ENCODE measurements at regions not wholly inside any gene's neighbourhood (a gene's known extent, or its start where the extent isn't known, plus 50 kb on each side); places are given as distances from the start of the nearest gene placed in this dataset.
"Not testable (repeated sequence)": the region's sequence is repeated elsewhere in the genome, so short reads cannot be mapped to it uniquely, and the experiment has no call there.

GRCh38 chr7:39825401-39825980 is 124.6 kb upstream of the CDK13 start:
- DNase-seq: no peak

GRCh38 chr7:39826166-39826565 is 123.9 kb upstream of the CDK13 start:
- no peak for DNase-seq

GRCh38 chr7:39827571-39827970 is 122.5 kb upstream of the CDK13 start:
- no peak for DNase-seq

GRCh38 chr7:39829028-39829427 is 121.0 kb upstream of the CDK13 start:
- no peak for DNase-seq

GRCh38 chr7:39832519-39833085 is 117.5 kb upstream of the CDK13 start:
- no peak for DNase-seq

GRCh38 chr7:39833180-39833799 is 116.8 kb upstream of the CDK13 start:
- peak; percentile 17 for DNase-seq

DNA sequence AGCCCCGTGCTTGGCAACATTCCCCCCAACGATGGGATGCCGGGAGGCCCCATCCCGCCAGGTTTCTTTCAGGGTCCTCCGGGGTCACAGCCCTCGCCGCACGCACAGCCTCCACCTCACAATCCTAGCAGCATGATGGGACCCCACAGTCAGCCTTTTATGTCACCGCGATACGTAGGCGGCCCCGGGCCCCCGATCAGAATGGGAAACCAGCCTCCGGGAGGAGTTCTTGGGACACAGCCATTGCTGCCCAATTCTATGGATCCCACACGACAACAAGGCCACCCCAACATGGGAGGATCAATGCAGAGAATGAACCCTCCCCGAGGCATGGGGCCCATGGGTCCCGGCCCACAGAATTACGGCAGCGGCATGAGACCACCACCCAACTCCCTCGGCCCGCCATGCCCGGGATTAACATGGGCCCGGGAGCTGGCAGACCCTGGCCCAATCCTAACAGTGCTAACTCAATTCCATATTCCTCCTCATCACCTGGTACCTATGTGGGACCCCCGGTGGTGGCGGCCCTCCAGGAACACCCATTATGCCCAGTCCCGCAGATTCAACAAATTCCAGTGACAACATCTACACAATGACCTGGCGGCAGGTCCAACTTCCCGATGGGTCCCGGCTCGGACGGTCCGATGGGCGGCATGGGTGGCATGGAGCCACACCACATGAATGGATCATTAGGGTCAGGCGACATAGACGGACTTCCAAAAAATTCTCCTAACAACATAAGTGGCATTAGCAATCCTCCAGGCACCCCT is 116.0 kb upstream of the CDK13 start:
- DNase-seq: not testable (repeated sequence)

DNA sequence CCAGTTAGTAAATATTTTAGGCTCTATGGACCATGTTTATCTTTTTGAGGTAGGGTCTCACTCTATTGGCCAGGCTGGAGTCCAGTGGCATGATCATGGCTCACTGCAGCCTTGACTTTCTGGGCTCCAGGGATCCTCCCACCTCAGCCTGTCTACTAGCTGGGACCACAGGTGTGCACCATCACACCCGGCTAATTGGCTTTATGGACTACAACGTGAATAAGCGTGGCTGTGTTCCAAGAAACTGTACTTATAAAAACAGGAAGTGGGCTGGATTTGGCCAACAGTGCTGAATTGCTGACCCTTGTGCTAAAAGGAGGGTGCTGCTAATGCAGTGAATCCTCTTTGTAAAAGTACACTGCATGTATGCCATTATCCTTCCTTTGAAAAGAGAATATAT is 111.7 kb upstream of the CDK13 start:
- no peak for DNase-seq

DNA sequence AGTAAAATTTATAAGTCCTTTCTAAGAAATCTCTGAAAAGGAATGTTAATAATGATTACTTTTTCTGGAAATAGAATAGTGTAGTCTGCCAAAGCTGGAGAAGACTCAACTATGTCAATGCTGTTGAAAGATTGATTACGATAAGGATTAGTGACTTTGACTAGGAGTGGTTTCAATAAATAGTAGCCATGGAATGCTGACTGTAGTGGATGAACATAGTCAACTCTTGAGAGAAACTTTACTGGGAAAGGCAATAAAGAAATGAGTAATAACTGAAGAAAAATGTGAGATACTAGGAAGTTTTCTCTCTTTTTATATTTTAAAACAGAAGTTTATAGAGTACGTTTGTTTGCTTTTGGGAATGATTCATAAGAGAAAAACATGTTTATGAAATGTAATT is 105.0 kb upstream of the CDK13 start:
- DNase-seq: no peak

DNA sequence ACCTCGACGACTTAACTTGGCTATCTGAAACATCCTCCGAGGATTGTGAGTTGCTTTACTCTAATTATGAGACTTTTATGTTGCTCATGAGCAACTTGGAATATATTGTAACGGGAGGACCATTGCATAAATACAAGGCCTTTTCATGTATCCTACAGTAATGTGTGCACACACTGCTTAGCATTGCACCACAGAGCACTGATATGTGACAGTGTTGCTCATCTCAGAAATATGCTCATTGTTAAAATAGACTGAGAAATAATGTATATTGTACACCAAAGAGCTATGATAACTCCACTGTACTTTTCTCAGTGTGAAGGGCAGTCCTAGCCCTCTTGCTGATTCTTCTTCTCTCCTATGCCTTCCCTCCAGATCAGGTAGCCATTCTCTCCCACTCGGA is 102.8 kb upstream of the CDK13 start:
- DNase-seq: no peak

GRCh38 chr7:39851466-39852045 is 98.5 kb upstream of the CDK13 start:
- DNase-seq: no peak

GRCh38 chr7:39854616-39855324 is 95.3 kb upstream of the CDK13 start:
- DNase-seq: not testable (repeated sequence)

DNA sequence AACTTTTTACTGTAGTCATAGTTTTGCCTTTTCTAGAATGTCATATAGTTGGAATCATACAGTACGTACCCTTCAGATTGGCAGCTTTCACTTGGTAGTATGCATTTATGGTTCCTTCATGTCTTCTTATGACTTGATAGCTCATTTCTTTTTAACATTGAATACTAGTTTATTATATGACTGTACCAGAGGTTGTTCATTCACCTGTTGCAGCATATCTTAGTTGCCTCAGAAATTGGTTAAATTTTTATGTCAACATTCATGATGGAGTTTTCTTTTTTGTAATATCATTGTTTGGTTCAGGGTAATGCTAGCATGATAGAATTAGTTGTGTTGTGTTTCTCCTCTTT is 94.8 kb upstream of the CDK13 start:
- DNase-seq: no peak

DNA sequence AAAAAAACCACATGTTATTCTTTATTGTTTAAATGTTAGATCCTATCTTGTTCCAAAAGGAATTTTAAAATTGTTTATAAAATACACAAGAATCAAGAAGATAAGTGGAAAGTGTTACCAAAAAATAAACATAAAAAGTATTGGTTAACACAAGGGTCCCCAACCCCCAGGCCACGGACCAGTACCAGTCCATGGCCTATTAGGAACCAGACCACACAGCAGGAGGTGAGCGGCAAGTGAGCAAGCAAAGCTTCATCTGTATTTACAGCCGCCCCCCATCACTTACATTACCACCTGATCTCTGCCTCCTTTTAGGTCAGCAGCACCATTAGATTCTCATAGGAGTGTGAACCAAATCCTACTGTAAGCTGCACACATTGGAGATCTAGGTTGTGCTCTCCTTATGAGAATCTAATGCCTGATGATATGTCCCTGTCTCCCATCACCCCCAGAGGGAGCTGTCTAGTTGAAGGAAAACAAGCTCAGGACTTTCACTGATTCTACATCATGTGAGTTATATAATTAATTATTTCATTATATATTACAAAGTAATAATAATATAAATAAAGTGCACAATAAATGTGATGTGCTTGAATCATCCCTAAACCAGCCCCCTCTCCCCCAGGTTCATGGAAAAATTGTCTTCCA is 86.3 kb upstream of the CDK13 start:
- peak; percentile 24 for DNase-seq

DNA sequence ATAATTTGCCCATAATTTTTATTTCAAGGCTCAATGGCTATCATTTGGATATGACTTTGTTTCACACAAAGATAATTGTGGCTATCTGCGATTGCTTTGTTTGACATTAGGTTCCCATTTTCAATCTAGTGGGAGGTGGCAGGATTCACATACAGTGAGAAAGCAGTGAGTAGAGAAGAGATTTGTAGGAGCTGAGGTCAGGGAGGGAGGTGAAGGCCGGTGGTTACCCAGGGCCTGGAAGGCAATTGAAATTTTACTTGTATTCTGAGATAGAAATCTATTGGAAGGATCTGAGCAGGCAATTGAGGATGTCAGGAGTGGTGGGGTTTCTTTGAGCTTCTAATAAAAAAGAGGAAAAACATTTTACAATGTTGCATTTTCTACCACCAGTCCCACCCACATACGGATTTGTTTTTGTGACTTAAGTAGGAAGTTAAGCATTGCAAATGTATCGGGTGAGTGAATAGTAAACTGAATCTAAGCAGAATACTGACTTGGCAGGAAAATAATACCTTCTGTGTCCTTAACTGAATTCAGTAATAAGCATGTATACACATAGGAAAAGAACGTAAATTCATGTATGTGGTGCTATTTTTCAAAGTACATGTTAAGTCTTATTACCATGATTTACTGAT is 80.1 kb upstream of the CDK13 start:
- DNase-seq: not testable (repeated sequence)

GRCh38 chr7:39871610-39872009 is 78.4 kb upstream of the CDK13 start:
- DNase-seq: not testable (repeated sequence)

GRCh38 chr7:39880556-39880955 is 69.5 kb upstream of the CDK13 start:
- no peak for DNase-seq

- DNase-seq: no peak
Observed at GRCh38 chr7:39882148-39882784, 67.8 kb upstream of the CDK13 start.

DNA sequence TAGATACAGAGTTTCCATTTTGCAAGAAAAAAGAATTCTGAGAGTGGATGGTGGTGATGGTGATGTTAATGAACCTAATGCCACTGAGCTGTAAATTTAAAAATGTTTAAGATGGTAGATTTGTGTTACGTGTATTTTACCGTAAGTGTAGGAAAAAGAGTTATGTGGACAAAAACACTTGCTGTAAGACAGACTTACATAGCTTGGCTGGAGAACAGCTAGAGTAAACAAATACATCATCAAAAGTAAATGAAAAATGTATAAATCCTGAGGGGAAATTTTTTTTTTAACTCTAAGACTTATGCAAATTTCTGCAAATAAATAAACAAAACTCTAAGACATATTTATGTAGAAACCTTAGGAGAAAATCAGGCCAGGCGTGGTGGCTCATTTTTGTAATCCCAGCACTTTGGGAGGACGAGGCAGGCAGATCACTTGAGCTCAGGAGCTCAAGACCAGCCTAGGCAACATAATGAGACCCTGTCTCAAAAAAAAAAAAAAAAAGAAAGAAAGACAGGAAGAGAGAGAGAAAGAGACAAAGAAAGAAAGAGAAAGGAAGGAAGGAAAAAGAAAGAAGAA is 66.2 kb upstream of the CDK13 start:
- no peak for DNase-seq

GRCh38 chr7:39888171-39888853 is 61.7 kb upstream of the CDK13 start:
- DNase-seq: no peak

GRCh38 chr7:39890411-39890810 is 59.6 kb upstream of the CDK13 start:
- DNase-seq: no peak
